H7 (cell line): ENCODE measurements at regions not wholly inside any gene's neighbourhood (a gene's known extent, or its start where the extent isn't known, plus 50 kb on each side); places are given as distances from the start of the nearest gene placed in this dataset.

Experiments
- DNase-seq: peaks from one replicate; pipeline ENCODE4 v3.0.0; 2012
- H3K27me3 ChIP-seq: 2 replicates; pipeline ENCODE4 v1.6.0; 2011; ENCODE audit warnings: mild to moderate bottlenecking, low read length; ENCODE audit not compliant: control insufficient read depth, insufficient read depth
- H3K36me3 ChIP-seq: replicated peaks from 2 replicates; pipeline ENCODE4 v1.5.1; 2011; ENCODE audit warnings: low read length; ENCODE audit not compliant: control insufficient read depth, insufficient read depth
- H3K4me3 ChIP-seq: 2 replicates; pipeline ENCODE4 v1.5.1; 2011; ENCODE audit warnings: low read depth, mild to moderate bottlenecking, control low read depth, low read length, moderate library complexity; ENCODE audit not compliant: insufficient read depth

DNA sequence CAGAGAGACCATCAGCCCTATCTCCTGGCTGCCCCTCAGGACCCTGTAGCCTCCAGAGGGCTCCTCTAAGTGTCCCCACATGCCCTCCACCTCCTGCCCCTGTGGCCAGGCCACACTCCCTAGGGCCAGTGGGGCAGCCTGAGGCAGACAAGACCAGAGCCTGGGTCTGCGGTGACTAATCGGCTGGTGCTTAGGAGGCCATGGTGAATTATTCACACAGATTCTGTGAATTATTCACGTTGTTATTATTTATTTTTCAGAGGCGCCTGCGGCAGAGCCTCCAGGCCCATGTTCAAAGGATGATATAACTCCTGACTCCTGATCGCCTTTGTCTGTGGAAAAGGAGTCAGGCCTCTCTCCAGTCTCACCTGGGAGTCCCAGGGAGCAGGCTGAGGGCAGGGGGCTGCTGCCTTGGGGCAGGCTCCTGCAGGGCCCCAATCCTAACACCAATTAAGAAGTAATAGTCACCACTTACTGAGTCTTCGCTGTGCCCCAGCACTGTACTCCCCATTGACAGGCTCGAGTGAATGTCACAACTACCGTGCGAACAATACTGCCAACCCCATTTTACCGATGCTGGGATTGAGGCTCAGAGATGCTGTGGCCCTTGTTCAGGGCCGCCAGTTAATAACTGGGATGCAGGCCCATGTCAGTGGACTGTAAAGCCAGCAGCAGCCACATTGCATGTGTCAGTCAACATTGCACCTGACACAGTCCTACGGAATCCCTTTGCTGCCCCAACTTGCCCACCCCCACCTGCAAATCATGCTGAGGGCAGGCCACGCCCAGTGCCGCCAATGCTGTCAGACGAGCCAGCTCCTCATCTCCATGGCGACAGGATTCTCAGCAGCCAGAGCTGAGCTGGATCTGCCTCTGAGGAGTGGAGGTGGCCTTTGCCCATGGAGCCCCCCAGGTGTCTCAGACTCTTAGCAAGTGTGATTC, 94.9 kb downstream of the PCDH1 start:
- Histone ChIP-seq H3K4me3 (no peak overlapping the region), H3K36me3 (no peaks in the 10 kb centered on the region), H3K27me3 (no peaks in the 10 kb centered on the region)
- DNase-seq: peak; percentile 74

DNA sequence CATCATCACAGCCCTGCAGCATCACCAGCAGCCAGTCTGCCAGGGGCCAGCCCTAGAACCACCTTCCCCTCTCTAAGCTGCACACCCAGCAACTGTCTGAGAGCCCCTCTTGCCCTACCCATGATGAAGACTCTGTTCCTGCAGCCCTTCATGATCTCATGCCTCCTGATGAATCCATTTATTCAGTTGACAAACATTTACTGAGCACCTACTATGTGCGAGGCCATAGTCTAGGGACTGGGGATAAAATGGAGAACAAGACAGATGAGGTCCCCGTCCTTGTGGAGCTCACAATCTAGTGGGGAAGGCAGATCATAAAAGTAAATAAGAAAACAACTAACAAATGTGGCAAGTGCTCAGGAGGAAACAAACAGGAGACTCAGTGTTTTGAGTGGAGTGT, 96.3 kb downstream of the PCDH1 start:
- no peaks in the 10 kb centered on the region for H3K27me3 ChIP-seq
- DNase-seq: no peak
- no peaks in the 10 kb centered on the region for H3K36me3 ChIP-seq
- H3K4me3 ChIP-seq: no peak overlapping the region

DNA sequence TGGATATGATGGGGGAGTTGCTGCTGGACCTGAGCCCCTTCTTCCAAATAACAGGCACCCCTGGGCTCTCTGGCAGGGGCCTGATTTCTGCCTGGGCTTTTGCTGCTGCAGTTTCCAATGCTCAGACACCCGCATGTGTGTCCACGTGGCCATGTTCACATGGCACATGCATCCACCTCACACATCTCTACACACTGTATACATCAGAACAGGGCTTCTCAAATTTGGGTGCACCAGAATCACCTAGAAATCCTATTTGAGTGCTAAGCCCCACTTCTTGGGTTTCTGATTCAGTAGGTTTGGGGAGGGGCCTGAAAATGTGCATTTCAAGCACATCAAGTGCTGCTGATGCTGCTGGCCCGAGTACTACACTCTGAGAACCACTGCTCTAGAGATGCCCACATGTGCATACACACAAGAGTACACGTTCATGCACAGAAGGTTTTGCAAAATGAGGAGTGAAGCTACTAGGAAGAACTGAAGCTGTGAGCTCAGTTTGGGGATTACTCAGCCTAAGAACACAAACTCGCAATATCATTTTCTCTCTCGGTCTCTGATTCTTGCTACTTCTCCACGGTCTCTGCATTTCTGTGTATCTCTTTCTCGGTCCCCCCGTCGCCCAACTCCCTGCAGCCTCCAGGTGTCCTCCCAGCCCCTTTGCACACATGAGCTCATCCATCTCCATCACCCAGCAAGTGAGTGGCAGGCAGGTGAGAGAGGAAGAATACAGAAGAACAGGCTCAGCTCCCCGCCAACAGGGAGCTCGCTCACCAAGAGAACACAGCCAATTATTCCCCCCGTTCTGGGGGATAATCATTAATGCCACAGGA, 97.0 kb downstream of the PCDH1 start:
- Histone ChIP-seq H3K4me3 (no peak overlapping the region), H3K27me3 (no peaks in the 10 kb centered on the region), H3K36me3 (no peaks in the 10 kb centered on the region)
- no peak for DNase-seq

DNA sequence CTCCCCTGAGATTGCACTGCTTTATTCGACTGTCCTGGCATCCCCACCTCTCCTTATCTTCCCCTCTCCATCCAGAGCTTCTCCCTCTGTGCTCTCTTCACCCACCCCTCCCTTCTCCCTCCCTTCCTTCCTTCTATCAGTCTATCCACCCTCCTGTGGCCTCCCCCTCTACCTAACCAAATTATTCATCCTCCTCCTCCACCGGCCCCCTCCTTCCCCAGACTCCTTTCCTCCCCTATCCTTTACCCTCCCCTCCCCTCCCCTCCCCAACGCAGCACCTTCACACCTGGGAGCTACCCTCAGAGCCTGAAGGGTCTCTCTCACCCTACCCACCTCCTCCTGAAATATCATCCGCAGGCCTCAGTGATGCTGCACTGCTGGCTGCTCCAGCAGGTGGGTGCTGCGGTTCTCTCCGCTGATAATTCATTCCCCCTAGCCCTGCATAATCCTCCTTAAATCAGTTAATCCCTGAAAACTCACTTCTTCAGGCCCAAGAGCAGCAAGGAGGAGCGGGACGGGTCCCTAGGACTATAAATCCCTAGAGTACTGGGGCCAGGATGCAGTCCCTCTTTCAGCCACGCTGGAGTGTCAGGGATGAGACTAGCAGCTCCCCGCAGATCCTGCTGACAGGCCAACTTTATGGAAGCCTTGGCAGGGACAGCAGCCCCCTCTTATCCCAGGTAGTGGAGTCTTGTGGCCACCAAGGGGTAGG, 97.8 kb downstream of the PCDH1 start:
- H3K36me3 ChIP-seq: no peaks in the 10 kb centered on the region
- H3K4me3 ChIP-seq: no peak overlapping the region
- DNase-seq: peak; percentile 76
- no peaks in the 10 kb centered on the region for H3K27me3 ChIP-seq

DNA sequence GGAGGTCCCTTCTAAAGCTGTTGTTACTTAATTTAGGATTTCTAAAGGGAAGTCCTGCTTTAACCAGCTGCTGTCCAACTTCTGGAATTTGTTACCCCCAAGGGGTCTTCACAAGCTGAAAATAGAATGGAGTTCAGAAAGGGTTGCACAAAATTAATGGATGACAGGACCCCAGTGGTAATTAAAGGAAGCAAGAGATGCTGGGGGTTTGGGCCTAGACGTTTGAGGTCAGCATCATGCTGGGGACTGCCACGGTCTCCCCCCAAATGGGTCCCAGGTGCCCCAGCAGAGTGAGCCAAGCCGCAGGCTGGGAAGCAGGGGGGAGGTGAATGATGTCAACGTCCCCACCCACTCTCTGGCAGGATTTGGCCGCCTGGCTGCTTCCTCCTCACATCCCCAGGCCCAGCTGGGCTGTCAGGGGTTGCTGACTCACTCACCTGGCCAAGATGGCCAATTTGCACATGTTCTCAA, 97.5 kb upstream of the ARAP3 start:
- peak; percentile 72 for DNase-seq
- Histone ChIP-seq H3K36me3 (no peaks in the 10 kb centered on the region), H3K4me3 (no peak overlapping the region), H3K27me3 (no peaks in the 10 kb centered on the region)

DNA sequence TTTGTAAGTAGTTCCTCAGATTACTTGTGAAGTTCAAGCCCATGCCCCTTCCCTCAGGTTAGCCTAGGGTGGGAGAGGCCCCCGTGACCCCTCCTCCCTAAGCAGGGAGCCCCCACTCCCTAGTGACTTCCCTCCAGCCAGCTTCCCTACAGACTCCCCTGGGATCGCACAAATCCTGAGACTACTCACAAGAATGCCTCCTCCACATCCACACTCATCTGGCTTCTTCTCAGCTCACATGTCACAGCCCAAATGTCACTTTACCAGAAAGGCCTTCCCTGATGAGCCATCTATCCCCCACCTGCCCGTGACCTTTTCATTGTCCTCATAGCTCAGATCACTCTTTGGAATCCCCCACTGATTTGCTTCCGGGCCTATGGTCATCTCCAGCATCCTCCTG, 96.7 kb upstream of the ARAP3 start:
- Histone ChIP-seq H3K36me3 (no peaks in the 10 kb centered on the region), H3K27me3 (no peaks in the 10 kb centered on the region), H3K4me3 (no peak overlapping the region)
- DNase-seq: no peak

DNA sequence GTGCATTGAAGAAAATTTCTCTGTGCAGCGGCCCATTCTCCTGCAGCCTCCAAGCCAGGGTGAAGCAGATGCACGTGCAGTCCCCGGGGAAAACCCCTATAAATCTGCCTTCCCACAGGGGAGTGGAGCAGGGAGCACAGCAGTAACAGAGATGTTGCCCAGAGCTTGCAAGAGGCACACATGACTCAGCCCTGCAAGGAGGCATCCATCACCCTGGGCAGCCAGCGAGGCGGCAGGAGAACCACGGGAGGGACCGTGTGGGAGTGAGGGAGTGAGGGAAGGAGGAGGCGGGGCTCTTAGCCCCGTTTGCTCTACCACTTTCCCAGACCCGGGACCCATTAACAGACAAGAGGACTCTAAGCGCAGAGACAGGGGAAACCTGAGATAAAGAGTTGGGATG, 96.2 kb upstream of the ARAP3 start:
- peak; percentile 76 for DNase-seq
- Histone ChIP-seq H3K27me3 (no peaks in the 10 kb centered on the region), H3K36me3 (no peaks in the 10 kb centered on the region), H3K4me3 (no peak overlapping the region)

DNA sequence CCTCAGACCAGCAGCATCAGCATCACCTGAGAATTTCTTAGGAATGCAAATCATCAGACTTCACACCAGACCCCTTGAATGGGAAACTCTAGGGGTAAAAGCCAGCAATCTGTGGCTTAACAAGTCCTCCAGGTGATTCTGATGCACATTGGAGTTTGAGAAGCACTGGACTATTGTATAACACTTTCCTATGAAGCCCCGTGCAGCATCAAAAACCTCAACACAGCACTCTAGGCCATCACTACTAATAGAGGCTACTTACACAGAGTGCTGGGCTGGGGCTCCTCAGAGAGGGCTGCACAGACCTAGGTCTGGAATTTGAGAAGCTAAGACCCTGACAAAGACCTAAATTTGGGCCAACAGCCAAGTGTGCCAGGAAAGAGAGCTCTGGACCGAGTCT, 95.7 kb upstream of the ARAP3 start:
- H3K36me3 ChIP-seq: no peaks in the 10 kb centered on the region
- H3K4me3 ChIP-seq: no peak overlapping the region
- DNase-seq: no peak
- no peaks in the 10 kb centered on the region for H3K27me3 ChIP-seq

DNA sequence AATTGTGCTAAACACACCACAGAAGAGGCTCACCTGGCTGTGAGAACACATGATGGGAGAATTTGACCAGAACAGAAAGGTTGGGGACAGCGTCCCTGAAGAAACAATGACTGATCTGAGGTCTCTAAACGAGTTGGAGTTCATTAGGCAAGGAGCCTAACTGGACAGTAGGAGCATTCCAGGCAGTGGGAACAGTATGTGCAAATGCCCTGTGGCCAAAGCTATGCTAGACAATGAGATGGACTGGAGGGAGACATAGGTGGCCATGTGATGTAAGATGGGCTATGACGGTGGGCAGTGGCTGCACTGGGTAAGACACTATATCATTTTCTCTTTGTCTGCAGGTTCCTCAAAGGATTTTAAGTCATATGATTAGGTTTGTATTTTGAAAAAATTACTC, 95.1 kb upstream of the ARAP3 start:
- no peak for DNase-seq

DNA sequence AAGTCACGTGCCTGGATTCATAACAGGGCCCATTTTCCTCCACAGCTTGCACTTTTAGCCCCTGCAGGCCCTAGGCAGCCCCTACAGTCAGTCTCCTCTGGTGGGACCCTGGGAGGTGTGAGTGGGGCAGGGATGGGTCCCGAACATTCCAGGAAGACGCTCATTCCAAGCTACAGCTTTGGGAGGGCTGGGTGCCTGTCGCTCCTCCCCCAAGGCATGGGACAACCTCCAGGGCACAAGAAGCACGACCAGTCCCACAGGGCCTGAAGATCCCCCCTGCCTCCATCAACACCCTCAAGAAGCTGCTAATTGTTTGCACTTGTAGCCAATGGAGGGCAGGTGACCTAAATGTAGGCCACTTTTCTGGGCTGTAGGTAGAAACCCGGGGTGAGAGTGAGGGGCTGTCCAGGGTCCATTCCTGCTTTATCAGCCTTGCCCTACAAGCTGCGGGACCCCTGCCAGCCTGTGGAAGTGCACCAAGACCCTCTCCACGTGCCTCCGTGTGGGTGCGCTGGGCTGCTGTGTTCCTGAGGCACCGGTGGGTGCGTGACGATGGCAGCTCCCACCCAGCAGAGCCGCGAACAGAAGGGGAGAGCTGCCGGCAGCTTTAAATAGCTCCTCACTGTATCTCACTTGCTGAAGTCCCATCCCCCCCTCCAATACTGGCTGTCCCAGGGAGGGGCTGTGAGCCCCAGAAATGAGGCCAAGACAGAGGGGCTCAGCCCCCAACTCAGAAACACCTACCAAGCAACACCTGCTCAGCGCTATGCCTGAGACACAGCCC, 91.9 kb upstream of the ARAP3 start:
- Histone ChIP-seq H3K36me3 (no peaks in the 10 kb centered on the region), H3K4me3 (no peak overlapping the region), H3K27me3 (no peaks in the 10 kb centered on the region)
- peak; percentile 62 for DNase-seq

More for the DNA sequence above, 95.1 kb upstream of the ARAP3 start:
- Histone ChIP-seq H3K4me3 (no peak overlapping the region), H3K36me3 (no peaks in the 10 kb centered on the region), H3K27me3 (no peaks in the 10 kb centered on the region)

DNA sequence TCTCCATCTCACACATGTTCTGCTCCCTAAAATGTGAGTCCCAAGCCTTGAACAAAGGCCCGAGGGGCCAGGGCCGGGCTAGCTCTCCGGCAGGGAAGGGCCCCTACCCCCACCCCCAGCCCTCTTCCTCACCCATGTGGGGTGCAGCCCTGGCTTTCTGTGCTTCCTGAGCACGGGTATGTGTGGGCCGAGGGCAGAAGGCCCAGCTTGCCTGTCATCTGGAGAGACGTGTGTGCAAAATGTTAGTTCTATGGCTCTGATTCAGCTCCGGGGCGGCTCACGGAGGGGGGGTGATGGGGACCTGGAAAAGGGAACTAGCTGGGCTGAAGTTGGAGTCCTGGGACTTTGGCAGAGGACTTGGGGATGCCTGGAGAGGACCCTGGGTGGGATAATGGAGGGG, 90.3 kb upstream of the ARAP3 start:
- Histone ChIP-seq H3K4me3 (no peak overlapping the region), H3K36me3 (no peaks in the 10 kb centered on the region), H3K27me3 (no peaks in the 10 kb centered on the region)
- no peak for DNase-seq

DNA sequence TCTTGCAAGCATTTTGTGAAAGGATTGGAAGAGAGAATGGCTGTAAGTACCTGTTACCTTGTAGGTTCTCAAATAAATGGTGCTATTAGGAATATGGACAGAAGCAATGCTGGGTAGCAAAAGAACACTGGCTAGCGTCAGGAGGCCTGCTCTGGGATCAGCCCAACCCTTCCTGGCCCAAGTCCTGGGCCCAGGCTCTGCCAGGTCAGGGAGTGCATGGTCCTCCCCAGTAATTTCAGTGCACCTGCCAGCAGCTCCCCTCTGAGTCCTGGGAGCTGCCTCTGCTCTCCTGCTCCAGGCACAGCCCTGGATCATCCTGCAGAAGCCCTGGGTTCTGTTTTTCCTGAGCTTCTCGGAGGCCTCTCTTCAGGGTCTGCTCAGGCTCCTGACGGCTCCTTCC, 89.5 kb upstream of the ARAP3 start:
- peak; percentile 58 for DNase-seq
- H3K36me3 ChIP-seq: no peaks in the 10 kb centered on the region
- H3K27me3 ChIP-seq: no peaks in the 10 kb centered on the region
- H3K4me3 ChIP-seq: no peak overlapping the region

DNA sequence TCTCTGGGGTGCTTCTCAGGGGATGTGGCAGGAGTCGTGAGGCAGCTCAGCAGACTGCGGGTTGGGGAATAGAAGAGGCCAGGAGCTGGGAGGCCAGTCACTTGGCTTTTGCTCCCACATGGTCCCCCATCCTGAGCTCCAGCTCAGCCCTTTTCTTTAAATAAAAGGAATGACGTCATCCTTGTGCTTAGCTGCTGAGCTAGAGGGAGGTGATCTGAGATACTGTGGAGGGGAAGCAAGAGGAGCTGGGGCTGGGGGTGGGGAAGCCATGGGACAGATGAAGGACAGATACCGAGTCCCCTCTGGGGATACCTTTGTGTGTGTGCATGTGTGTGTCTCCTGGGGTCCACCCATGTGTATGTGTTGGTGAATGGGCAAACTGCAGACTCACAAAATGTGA, 89.0 kb upstream of the ARAP3 start:
- H3K4me3 ChIP-seq: no peak overlapping the region
- no peaks in the 10 kb centered on the region for H3K27me3 ChIP-seq
- H3K36me3 ChIP-seq: no peaks in the 10 kb centered on the region
- peak; percentile 70 for DNase-seq

DNA sequence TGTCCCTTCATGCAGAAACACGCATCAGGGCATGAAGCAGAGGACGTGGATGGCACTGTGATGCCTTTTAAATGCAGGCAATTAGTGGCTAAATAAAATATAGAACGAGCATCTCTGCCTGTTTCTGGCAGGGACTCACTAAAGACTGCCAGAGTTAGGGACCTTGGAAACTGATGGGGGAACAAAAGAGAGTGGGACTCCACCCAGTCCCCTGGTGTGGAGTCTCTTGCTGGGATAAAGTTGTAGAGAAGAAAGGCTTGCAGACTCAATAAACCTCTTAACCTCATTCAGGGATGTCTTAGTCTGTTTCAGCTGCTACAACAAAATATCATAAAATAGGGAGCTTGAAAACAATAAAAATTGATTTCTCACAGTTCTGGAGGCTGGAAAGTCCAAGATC, 87.6 kb upstream of the ARAP3 start:
- Histone ChIP-seq H3K4me3 (no peak overlapping the region), H3K36me3 (no peaks in the 10 kb centered on the region), H3K27me3 (no peaks in the 10 kb centered on the region)
- no peak for DNase-seq
